OCI-LY1 (cell line): ENCODE measurements at regions not wholly inside any gene's neighbourhood (a gene's known extent, or its start where the extent isn't known, plus 50 kb on each side); places are given as distances from the start of the nearest gene placed in this dataset.

Experiments
- EZH2 ChIP-seq: fragments of 200-600 bp; sonication (generic), shearing (Covaris generic); IDR thresholded peaks from 2 replicates; pipeline ENCODE4 v1.8.0; 2017; ENCODE audit warnings: borderline replicate concordance, mixed run types, mild to moderate bottlenecking, antibody characterized with exemption, low read length, moderate library complexity, mixed read lengths
- TF ChIP-seq, protein P1 (sequence below): fragments of 200-600 bp; sonication (generic), shearing (Covaris generic); IDR thresholded peaks from 2 replicates; pipeline ENCODE4 v1.5.1; 2017; ENCODE audit warnings: mild to moderate bottlenecking, antibody characterized with exemption, low read length, moderate library complexity, mixed read lengths

- no peak for TF ChIP-seq EZH2
- TF ChIP-seq, protein P1, sequence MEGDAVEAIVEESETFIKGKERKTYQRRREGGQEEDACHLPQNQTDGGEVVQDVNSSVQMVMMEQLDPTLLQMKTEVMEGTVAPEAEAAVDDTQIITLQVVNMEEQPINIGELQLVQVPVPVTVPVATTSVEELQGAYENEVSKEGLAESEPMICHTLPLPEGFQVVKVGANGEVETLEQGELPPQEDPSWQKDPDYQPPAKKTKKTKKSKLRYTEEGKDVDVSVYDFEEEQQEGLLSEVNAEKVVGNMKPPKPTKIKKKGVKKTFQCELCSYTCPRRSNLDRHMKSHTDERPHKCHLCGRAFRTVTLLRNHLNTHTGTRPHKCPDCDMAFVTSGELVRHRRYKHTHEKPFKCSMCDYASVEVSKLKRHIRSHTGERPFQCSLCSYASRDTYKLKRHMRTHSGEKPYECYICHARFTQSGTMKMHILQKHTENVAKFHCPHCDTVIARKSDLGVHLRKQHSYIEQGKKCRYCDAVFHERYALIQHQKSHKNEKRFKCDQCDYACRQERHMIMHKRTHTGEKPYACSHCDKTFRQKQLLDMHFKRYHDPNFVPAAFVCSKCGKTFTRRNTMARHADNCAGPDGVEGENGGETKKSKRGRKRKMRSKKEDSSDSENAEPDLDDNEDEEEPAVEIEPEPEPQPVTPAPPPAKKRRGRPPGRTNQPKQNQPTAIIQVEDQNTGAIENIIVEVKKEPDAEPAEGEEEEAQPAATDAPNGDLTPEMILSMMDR, result no peak
Observed at GRCh38 chr13:109922518-109922917, 136.1 kb upstream of the IRS2 start.
